Neuron (in vitro differentiated cells): ENCODE measurements at regions not wholly inside any gene's neighbourhood (a gene's known extent, or its start where the extent isn't known, plus 50 kb on each side); places are given as distances from the start of the nearest gene placed in this dataset.

Experiments used
- H2AFZ ChIP-seq: one replicate; pipeline ENCODE4 v1.6.1; 2013; ENCODE audit warnings: low read depth, mild to moderate bottlenecking, inconsistent platforms, low read length, moderate library complexity
- H3K27me3 ChIP-seq: one replicate; pipeline ENCODE4 v1.6.1; 2013; ENCODE audit warnings: low read length; ENCODE audit not compliant: insufficient read depth
- H3K36me3 ChIP-seq: one replicate; pipeline ENCODE4 v1.6.1; 2013; ENCODE audit warnings: low read length; ENCODE audit not compliant: insufficient read depth
- H3K4me1 ChIP-seq: one replicate; pipeline ENCODE4 v1.6.1; 2013; ENCODE audit warnings: low read length; ENCODE audit not compliant: insufficient read depth
- H3K4me3 ChIP-seq: 2 replicates; pipeline ENCODE4 v1.5.1; 2013; ENCODE audit warnings: mild to moderate bottlenecking, low read length, moderate library complexity
- H3K9me3 ChIP-seq: one replicate; pipeline ENCODE4 v1.6.1; 2013; ENCODE audit warnings: low read length

DNA sequence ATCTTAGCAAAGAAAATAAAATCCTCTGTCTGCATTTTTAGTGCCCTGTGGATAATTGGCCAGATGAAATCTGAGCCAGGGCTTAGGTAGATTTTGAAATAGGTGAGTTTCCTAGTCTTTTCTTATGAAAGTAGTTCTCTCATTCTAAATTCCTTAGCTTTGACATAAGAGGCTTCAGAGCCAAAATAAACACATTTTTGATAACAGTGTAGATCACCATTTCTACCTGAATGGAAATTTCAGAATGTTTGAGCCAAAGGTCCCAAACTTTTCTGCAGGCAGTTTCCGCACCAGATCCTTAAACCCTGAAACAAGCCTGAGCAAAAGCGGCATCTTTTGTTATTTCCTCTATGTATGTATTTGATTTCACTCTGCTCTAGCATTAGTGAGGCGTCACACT lies 551.2 kb downstream of the EFNB2 start:
- no peaks in the 10 kb centered on the region for H3K36me3 ChIP-seq
- peaks cover 1% of the 10 kb centered on the region for H3K9me3 ChIP-seq
- H3K27me3 ChIP-seq, result no peaks in the 10 kb centered on the region
- no peak overlapping the region for H3K4me3 ChIP-seq
- no peak overlapping the region for H2AFZ ChIP-seq
- no peaks in the 10 kb centered on the region for H3K4me1 ChIP-seq

GRCh38 chr13:105982219-105982930 lies 553.1 kb downstream of the EFNB2 start:
- H3K4me3 ChIP-seq, result no peak overlapping the region
- no peaks in the 10 kb centered on the region for H3K36me3 ChIP-seq
- H3K4me1 ChIP-seq, result no peaks in the 10 kb centered on the region
- peaks cover 4% of the 10 kb centered on the region for H3K9me3 ChIP-seq
- H3K27me3 ChIP-seq, result no peaks in the 10 kb centered on the region
- H2AFZ ChIP-seq, result no peak overlapping the region

DNA sequence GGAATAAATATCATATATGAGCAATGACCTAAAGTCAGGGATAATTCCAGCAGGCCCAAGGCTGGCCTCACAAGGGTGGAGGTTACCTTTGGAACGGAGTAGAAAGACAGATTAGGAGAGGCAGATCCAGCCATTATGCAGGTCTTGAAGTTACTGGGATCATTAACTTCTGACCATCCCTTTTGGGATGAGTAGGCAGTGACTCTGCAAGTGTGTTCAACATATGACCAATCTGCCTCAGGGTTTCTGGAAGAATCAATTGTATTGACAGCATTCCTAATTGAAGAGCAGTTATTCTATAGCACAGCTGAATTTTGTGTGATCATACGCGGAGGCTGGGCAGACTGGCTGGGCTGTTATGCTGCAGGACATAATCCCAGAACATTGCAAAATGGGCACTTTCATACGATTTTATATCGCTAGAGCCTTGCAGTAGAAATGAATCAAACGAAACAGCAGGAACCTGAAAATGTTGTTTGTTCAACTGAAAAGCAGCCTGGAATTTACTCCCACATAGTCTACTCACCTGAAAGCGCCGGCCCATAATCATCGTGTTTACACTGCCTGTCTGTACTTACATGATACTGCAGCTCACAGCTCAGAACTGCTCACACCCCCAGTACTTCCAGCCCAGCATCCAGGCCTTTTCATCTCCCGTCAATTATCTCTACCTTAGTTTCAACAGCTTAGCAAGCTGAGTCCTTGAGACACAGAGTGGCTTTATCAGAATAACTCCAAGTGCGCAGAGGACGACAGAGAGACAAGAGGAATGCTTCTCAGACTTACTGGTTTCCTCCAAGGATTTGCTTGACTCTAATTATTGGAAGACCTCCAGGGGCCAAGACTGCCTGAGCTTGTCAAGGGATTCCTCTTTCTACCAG lies 556.1 kb downstream of the EFNB2 start:
- H3K4me3 ChIP-seq, result no peak overlapping the region
- H3K4me1 ChIP-seq, result no peaks in the 10 kb centered on the region

GRCh38 chr13:105974380-105974779 lies 561.1 kb downstream of the EFNB2 start:
- Histone ChIP-seq H2AFZ (no peak overlapping the region), H3K4me3 (no peak overlapping the region), H3K9me3 (peaks cover 3% of the 10 kb centered on the region), H3K27me3 (no peaks in the 10 kb centered on the region), H3K36me3 (no peaks in the 10 kb centered on the region), H3K4me1 (no peaks in the 10 kb centered on the region)

More for the DNA sequence above, 556.1 kb downstream of the EFNB2 start:
- H3K36me3 ChIP-seq, result no peaks in the 10 kb centered on the region
- H3K27me3 ChIP-seq, result no peaks in the 10 kb centered on the region
- no peak overlapping the region for H2AFZ ChIP-seq
- peaks cover 3% of the 10 kb centered on the region for H3K9me3 ChIP-seq

DNA sequence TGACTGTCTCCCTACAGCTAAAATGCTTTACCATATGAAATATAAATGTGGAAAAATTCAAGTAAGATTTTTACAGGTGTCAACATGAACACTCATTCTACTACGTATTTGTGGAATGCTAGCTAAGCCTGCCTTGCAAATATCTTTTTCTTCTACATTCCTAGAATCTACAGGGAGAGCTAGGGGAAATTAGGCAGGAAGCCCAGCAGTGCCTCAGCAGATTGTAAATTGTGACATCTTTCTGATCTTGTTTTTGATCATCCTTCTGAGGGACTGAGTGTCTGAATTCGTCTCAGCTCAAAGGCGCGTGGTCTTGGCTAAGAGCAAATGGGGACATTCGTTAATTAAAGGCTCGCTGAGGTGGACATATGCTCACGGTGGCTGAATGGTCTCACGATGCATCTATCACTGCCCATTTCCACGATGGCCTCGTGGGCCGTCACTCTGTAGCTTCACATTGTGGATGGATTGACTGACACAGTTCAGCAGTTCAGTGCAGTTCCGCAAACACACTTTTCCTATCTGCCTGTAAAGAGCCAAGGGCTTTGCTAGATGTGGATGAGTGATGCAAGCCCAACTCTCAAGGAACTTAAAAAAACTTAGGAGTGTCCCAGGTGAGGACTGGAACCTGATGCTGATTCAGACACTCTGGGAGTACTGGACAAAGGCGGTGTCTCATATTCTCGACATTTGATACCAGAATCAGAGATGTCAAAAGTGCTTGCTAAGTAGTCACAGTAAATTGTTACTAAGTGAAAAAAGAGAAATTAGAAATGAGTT lies 562.5 kb downstream of the EFNB2 start:
- Histone ChIP-seq H2AFZ (no peak overlapping the region), H3K27me3 (no peaks in the 10 kb centered on the region), H3K36me3 (no peaks in the 10 kb centered on the region), H3K4me1 (no peaks in the 10 kb centered on the region), H3K4me3 (no peak overlapping the region), H3K9me3 (no peaks in the 10 kb centered on the region)

DNA sequence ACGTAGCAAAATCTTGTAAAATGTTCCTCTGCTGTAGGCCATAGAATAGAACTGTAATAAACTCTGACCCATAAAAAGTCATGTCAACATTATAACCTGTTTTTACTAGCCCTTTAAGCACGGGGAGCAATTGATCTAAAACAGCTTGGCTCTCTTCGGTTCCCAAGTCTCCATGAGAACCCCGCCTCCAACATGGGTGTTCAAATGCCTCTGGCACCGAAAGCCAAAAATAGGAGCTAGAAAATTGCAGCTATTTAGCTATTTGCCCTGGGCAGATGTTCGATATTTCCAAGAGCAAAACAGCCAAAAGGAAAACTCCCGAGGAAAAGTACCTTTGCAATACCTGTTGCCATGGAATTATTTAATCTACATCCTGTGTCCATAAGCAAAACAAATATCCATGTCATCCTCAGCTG lies 563.1 kb downstream of the EFNB2 start:
- no peaks in the 10 kb centered on the region for H3K9me3 ChIP-seq
- no peak overlapping the region for H3K4me3 ChIP-seq
- H2AFZ ChIP-seq, result no peak overlapping the region
- no peaks in the 10 kb centered on the region for H3K27me3 ChIP-seq
- H3K4me1 ChIP-seq, result no peaks in the 10 kb centered on the region
- no peaks in the 10 kb centered on the region for H3K36me3 ChIP-seq

DNA sequence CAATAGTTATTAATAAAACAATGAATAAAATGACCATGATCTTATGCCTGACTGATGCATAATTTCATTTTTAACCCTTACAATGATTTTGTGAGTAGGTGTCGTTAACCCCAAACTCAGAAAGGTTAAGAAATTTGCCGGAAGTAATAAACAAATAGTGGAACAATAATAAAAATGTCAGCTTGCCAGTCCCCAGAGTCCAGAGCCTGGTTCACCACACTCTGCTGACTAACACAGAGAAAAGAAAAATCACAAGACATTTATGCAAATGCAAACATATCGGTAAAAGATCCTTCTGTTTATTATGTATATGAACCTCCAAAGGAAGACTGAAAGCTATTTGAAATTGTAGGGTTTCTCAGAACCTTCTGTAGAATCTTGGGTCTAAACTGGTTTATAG lies 563.7 kb downstream of the EFNB2 start:
- Histone ChIP-seq H2AFZ (no peak overlapping the region), H3K4me3 (no peak overlapping the region)

GRCh38 chr13:105971312-105971711 lies 564.1 kb downstream of the EFNB2 start:
- H3K27me3 ChIP-seq, result no peaks in the 10 kb centered on the region
- H3K9me3 ChIP-seq, result no peaks in the 10 kb centered on the region
- no peak overlapping the region for H3K4me3 ChIP-seq
- H2AFZ ChIP-seq, result no peak overlapping the region
- H3K4me1 ChIP-seq, result no peaks in the 10 kb centered on the region
- H3K36me3 ChIP-seq, result no peaks in the 10 kb centered on the region

More for the DNA sequence above, 563.7 kb downstream of the EFNB2 start:
- H3K4me1 ChIP-seq, result no peaks in the 10 kb centered on the region
- H3K27me3 ChIP-seq, result no peaks in the 10 kb centered on the region
- no peaks in the 10 kb centered on the region for H3K9me3 ChIP-seq
- no peaks in the 10 kb centered on the region for H3K36me3 ChIP-seq

GRCh38 chr13:105969761-105970160 lies 565.7 kb downstream of the EFNB2 start:
- Histone ChIP-seq H3K9me3 (no peaks in the 10 kb centered on the region), H3K4me3 (no peak overlapping the region), H3K27me3 (no peaks in the 10 kb centered on the region), H2AFZ (no peak overlapping the region), H3K36me3 (no peaks in the 10 kb centered on the region), H3K4me1 (no peaks in the 10 kb centered on the region)

DNA sequence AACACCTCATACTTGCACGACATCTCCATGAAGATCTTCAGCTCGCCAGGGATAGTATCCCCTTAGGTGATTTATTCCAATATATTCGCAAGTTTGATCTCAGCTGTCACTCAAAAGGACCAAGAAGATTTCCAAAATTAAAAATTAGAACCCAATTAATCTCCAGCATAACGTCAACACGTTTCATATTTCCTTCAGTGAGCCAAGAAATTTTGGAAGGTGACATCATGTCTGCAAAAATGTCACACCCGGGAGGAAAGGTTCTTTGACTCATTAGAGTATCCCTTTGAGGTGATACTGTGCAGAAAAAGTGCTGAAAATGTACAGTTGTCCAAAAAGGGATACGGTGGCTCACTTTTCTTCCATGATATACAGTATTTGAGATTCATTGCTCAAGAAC lies 569.6 kb downstream of the EFNB2 start:
- Histone ChIP-seq H3K4me1 (no peaks in the 10 kb centered on the region), H3K27me3 (no peaks in the 10 kb centered on the region), H3K36me3 (no peaks in the 10 kb centered on the region), H3K9me3 (no peaks in the 10 kb centered on the region), H3K4me3 (no peak overlapping the region), H2AFZ (no peak overlapping the region)

DNA sequence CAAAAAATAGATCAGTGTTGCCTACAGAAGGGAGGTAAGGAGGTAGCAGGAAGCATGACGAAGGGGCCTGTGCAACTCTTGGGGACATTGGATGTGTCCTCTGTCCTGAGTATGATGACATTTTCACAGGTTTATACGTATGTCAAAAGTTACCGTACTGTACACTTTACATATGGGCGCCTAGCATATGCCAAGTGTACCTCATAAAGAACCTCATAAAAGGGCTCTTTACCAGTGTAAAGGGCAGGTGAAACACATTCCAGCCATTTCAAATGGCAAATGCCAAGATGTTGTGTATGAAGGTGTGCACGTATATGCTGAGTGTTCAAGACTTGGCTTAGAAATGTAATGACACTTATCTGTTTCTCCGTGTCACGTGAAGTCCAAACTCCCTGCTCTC lies 573.4 kb downstream of the EFNB2 start:
- H2AFZ ChIP-seq, result no peak overlapping the region

DNA sequence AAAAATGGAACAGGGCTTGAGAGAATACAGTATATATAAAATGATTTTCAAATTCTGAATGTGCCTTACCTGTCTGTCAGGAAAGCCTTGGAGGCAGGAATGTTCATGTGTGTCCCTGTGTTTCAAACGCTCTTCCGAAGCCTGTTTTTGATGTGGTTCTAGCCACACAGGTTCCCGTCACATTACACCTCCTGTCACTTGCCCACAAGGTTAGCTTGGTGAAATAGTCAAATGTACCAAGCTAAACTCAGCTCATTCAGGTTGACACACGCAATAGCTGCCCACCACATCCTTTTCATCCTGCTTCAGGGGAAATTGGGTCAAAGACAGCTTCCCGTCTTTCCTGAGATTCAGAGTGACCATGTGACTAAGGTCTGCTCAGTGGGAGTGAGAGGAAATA lies 574.0 kb downstream of the EFNB2 start:
- Histone ChIP-seq H3K36me3 (no peaks in the 10 kb centered on the region), H3K4me1 (no peaks in the 10 kb centered on the region), H2AFZ (no peak overlapping the region), H3K9me3 (no peaks in the 10 kb centered on the region), H3K4me3 (no peak overlapping the region), H3K27me3 (no peaks in the 10 kb centered on the region)

More for the DNA sequence above, 573.4 kb downstream of the EFNB2 start:
- Histone ChIP-seq H3K9me3 (no peaks in the 10 kb centered on the region), H3K27me3 (no peaks in the 10 kb centered on the region), H3K36me3 (no peaks in the 10 kb centered on the region), H3K4me1 (no peaks in the 10 kb centered on the region), H3K4me3 (no peak overlapping the region)

- Histone ChIP-seq H3K4me3 (no peak overlapping the region), H3K36me3 (no peaks in the 10 kb centered on the region), H3K9me3 (no peaks in the 10 kb centered on the region), H3K4me1 (no peaks in the 10 kb centered on the region), H2AFZ (no peak overlapping the region), H3K27me3 (no peaks in the 10 kb centered on the region)
Measured at GRCh38 chr13:105960326-105960725, 575.1 kb downstream of the EFNB2 start.
